ENCODE measurements at regions not wholly inside any gene's neighbourhood (a gene's known extent, or its start where the extent isn't known, plus 50 kb on each side); places are given as distances from the start of the nearest gene placed in this dataset.
A peak's percentile ranks its signal among the peaks of the same experiment; 100 is the strongest.

DNA sequence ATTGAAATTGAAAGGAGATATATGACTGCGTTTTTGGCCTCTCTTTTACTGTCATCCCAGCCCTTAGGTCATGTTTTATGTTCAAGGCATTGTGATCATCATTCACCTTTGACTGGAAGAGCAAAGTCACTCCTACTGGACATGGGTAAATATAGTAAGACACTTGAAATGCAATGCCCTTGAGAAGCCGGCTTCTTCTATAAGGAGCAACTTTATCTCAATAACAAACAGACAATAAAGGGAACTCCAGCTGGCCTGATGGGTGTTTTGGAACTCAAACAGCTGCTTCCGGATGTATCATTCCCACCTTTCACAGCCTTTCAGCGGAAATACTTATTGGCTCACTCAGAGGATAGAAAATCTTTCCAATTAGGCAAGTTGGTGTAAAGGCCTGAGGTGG is 65.1 kb upstream of the C4orf54 start:
- ATAC-seq (ENCODE audit: low read depth) = no peak

More for the DNA sequence above, 65.1 kb upstream of the C4orf54 start:
- no peak overlapping the region for H3K9ac ChIP-seq (ENCODE audit: low read depth, low read length)
- no peak overlapping the region for H3K4me2 ChIP-seq (ENCODE audit: low read depth, low read length)
- H3K14ac ChIP-seq (replicated peaks; ENCODE audit: low read depth, low read length) = 0 out of 2 replicates have a peak overlapping the region, but pooled peaks have one; percentile 7
- peak; percentile 1 for DNase-seq
- H3K27ac ChIP-seq (ENCODE audit: insufficient read depth, low read length) = peak overlapping the region; percentile 12; the same call in 1 of the 2 replicates
- no peak overlapping the region for H3K56ac ChIP-seq (ENCODE audit: extremely low read depth, insufficient read depth, low read length)
- no CpG with 5 or more reads among the region's 4 CpGs for WGBS, 2 experiments (ENCODE audit: extremely low coverage in 2 of 2, insufficient read length in 1 of 2)
- H3K36me3 ChIP-seq (ENCODE audit: control insufficient read depth, insufficient read depth, low read length) = no peaks in the 10 kb centered on the region
- H3K9me3 ChIP-seq (ENCODE audit: control insufficient read depth, insufficient read depth, low read length) = no peaks in the 10 kb centered on the region
- intact Hi-C loops (cut with micrococcal nuclease) (loop anchor here (5.0 kb wide), 1 partner anchor 170 kb away; the partner anchor contains the start of gene LAMTOR3), in situ Hi-C loops (cut with MboI; ENCODE audit: low sequenced_read_pairs) (no loop called here), dilution Hi-C loops (cut with HindIII; ENCODE audit: low sequenced_read_pairs, unreplicated experiment) (no loop called here)
- H3K4me1 ChIP-seq (ENCODE audit: control insufficient read depth, insufficient read depth, low read length) = peaks cover 6% of the 10 kb centered on the region
- H2BK15ac ChIP-seq (ENCODE audit: low read depth, low read length) = 0 out of 3 replicates have a peak overlapping the region, but pooled peaks have one; percentile 26
- no peaks in the 10 kb centered on the region for H3K27me3 ChIP-seq (ENCODE audit: control insufficient read depth, insufficient read depth, low read length)
- H4K91ac ChIP-seq (ENCODE audit: insufficient read depth, low read depth, low read length) = peak overlapping the region; percentile 35
- ChIA-PET CTCF (interaction anchor here (0.9 to 1.5 kb wide), 2 partner anchors 22 to 260 kb away, joined by 3 read pairs; no protein-coding TSS in a partner anchor), POLR2A (ENCODE audit: unreplicated experiment) (no interaction called here)
- H2AK5ac ChIP-seq (ENCODE audit: low read depth, low read length) = 0 out of 2 replicates have a peak overlapping the region, but pooled peaks have one; percentile 33
- H3K4ac ChIP-seq (ENCODE audit: low read depth, low read length) = peak overlapping the region; percentile 42
- H3K79me1 ChIP-seq (ENCODE audit: low read depth in 1 of 2, low read length in 2 of 2) = no peaks in the 10 kb centered on the region
- H2BK5ac ChIP-seq (ENCODE audit: low read depth, low read length, poor library complexity, severe bottlenecking) = no peak overlapping the region
- H4K20me1 ChIP-seq (ENCODE audit: insufficient read depth, low read length) = no peaks in the 10 kb centered on the region
- peak overlapping the region; percentile 82 for H2BK20ac ChIP-seq (ENCODE audit: low read depth, low read length)
- H2AK9ac ChIP-seq (replicated peaks; ENCODE audit: low read depth, low read length, poor library complexity) = no peak overlapping the region
- BruUV-seq (replicated peaks) = no TSS peak
- no peak overlapping the region for H3K4me3 ChIP-seq (ENCODE audit: insufficient read depth, low read depth, low read length)
- TF ChIP-seq SMC3 (IDR thresholded peaks at IDR 0.05; ENCODE audit: low read depth, low read length) (no peak), MXI1 (IDR thresholded peaks at IDR 0.05; ENCODE audit: borderline replicate concordance, low read depth, low read length) (no peak), MAZ (IDR thresholded peaks at IDR 0.05; ENCODE audit: borderline replicate concordance, low read depth, low read length) (no peak), FOS (IDR thresholded peaks at IDR 0.05; ENCODE audit: low read depth, low read length) (no peak), CTCF (conservative IDR thresholded peaks at IDR 0.05; ENCODE audit: low read depth, low read length) (no peak), MAFK (IDR thresholded peaks at IDR 0.05; ENCODE audit: low read depth, low read length) (no peak), RAD21 (IDR thresholded peaks at IDR 0.05; ENCODE audit: low read length) (no peak), POLR2A (IDR thresholded peaks at IDR 0.05; ENCODE audit: low read depth, low read length) (no peak), BHLHE40 (IDR thresholded peaks at IDR 0.05; ENCODE audit: low read depth, low read length) (no peak), CEBPB (IDR thresholded peaks at IDR 0.05; ENCODE audit: low read depth, low read length) (no peak), RFX5 (IDR thresholded peaks at IDR 0.05; ENCODE audit: low read depth, low read length) (no peak)
- TF ChIP-seq, protein P1, sequence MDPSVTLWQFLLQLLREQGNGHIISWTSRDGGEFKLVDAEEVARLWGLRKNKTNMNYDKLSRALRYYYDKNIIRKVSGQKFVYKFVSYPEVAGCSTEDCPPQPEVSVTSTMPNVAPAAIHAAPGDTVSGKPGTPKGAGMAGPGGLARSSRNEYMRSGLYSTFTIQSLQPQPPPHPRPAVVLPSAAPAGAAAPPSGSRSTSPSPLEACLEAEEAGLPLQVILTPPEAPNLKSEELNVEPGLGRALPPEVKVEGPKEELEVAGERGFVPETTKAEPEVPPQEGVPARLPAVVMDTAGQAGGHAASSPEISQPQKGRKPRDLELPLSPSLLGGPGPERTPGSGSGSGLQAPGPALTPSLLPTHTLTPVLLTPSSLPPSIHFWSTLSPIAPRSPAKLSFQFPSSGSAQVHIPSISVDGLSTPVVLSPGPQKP (IDR thresholded peaks at IDR 0.05; ENCODE audit: borderline replicate concordance, low read depth, low read length) = no peak
- TF ChIP-seq, protein P2, sequence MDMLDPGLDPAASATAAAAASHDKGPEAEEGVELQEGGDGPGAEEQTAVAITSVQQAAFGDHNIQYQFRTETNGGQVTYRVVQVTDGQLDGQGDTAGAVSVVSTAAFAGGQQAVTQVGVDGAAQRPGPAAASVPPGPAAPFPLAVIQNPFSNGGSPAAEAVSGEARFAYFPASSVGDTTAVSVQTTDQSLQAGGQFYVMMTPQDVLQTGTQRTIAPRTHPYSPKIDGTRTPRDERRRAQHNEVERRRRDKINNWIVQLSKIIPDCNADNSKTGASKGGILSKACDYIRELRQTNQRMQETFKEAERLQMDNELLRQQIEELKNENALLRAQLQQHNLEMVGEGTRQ (IDR thresholded peaks at IDR 0.05; ENCODE audit: low read depth, low read length) = no peak
- H3K18ac ChIP-seq (ENCODE audit: low read depth, low read length) = peak overlapping the region; percentile 46
- H3K23ac ChIP-seq (ENCODE audit: low read depth, low read length) = no peak overlapping the region
- no peak overlapping the region; the same call in 1 of the 2 replicates for H4K5ac ChIP-seq (ENCODE audit: low read depth, low read length)
- H3K9me1 ChIP-seq (ENCODE audit: insufficient read depth, low read length) = no peaks in the 10 kb centered on the region
- H2BK120ac ChIP-seq (ENCODE audit: low read depth, low read length) = peak overlapping the region; percentile 79
- no peak overlapping the region for H2AFZ ChIP-seq (replicated peaks; ENCODE audit: low read length, poor library complexity)
- peak overlapping the region in 1 of 2 experiments; percentile 29; a peak in 1 of 4 replicates for H4K8ac ChIP-seq (ENCODE audit: low read depth in 2 of 2, low read length in 2 of 2)

Data from IMR-90 (cell line).